Left colon (tissue), 2 donors: ENCODE measurements at regions not wholly inside any gene's neighbourhood (a gene's known extent, or its start where the extent isn't known, plus 50 kb on each side); places are given as distances from the start of the nearest gene placed in this dataset.
A peak's percentile ranks its signal among the peaks of the same experiment; 100 is the strongest.
"Not testable (repeated sequence)": the region's sequence is repeated elsewhere in the genome, so short reads cannot be mapped to it uniquely, and the experiment has no call there.

Experiments
- ATAC-seq: fragments of 200-7000 bp; cut with Tn5 transposase; one replicate; pipeline ENCODE4 v1.9.1; 2020; ENCODE audit warnings: mild to moderate bottlenecking, moderate library complexity
- DNase-seq, 2 donors: peaks; one replicate each; pipeline ENCODE4 v3.0.0-alpha.2; 2020
- intact Hi-C, 2 donors: fragments of 100-400 bp; cut with DNase I in 1 of 2; cut with micrococcal nuclease in 1 of 2; formaldehyde crosslinking; loops; one replicate each; pipeline versions ENCODE4 v1.11.2 to v1.14.0; 2022; cut with DNase I, micrococcal nuclease
- donor health status: DM: no; HTN: no; CAD: no.
- donor health status: DM: yes; HTN: yes; CAD: no.

DNA sequence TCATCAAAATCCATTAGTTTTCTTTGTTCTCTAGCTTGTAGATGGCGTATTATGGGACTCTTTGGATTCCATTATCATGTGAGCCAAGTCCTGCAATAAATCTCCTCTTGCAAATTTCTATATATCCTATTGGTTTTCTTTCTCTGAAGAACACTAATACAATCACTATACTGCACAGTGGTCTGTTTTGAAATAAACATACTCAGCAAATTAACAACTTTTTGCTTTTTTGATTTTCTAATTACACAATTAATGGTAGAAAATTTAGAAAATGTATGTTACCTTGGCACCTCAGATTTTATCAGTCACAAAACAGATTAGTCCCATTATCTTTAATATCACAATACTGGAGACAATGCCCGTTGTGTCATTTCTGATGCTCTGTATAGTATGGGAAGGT, 513.2 kb upstream of the MIS18BP1 start:
- intact Hi-C loops: no loop called here
- DNase-seq (no peak), ATAC-seq (no peak)

GRCh38 chr14:45757655-45758054, 504.7 kb upstream of the MIS18BP1 start:
- intact Hi-C loops: no loop called here
- ATAC-seq (no peak), DNase-seq (no peak)

DNA sequence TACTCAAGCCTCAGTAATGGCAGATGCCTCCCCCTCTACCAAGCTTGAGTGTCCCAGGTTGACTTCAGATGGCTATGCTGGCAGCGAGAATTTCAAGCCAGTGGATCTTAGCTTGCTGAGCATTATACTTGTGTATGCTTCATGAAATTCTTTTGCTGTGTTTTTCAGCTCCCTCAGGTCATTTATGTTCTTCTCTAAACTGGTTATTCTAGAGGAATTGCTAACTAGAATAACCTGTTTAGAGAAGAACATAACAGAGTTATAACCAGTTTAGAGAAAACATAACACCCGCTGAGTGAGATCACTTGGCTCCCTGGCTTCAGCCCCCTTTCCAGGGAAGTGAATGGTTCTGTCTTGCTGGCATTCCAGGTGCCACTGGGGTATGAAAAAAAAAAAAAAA, 503.4 kb upstream of the MIS18BP1 start:
- DNase-seq, ATAC-seq, intact Hi-C loops: not testable (repeated sequence)

GRCh38 chr14:45743884-45744283, 490.9 kb upstream of the MIS18BP1 start:
- DNase-seq: no peak
- intact Hi-C loops: no loop called here
- ATAC-seq: no peak

- no peak for DNase-seq
- ATAC-seq: no peak
- intact Hi-C loops: no loop called here
Observed at GRCh38 chr14:45742187-45742586, 489.2 kb upstream of the MIS18BP1 start.

DNA sequence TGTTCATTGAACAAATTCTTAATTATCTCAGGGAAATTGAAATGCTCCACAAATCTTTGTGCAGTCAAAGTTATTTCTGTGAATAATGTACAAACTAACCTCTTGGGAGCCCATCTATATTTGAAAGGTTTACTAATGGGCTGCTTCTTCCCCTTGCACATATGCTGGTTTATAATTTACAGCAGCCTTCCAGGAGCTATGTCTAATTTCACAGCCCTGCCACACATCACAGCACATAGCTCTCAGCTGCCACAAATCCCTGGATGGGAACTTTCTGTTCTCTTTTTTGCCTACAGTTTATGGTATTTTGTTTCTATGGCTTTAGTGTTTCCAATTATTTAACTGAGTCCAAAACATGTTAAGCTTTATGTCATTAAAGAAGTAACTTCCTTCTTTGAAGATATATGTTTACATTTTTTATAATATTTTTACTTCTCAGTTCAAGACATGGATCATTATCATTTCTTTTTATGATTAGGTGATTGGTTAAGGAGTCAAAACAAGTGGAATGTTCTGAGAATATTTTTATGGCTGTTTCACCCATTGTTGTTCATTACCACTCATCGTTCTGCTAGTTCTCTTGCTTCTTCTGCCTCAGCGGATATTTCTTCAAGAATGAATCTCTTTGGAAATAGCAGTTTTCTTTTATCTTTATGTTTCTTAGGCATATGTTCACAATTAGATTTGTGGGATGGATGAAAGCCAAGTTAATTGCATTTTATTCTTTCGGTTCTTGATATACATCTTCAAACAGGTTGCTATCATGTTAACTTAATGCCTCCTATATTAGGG, 475.6 kb upstream of the MIS18BP1 start:
- intact Hi-C loops: no loop called here
- DNase-seq (no peak), ATAC-seq (no peak)

DNA sequence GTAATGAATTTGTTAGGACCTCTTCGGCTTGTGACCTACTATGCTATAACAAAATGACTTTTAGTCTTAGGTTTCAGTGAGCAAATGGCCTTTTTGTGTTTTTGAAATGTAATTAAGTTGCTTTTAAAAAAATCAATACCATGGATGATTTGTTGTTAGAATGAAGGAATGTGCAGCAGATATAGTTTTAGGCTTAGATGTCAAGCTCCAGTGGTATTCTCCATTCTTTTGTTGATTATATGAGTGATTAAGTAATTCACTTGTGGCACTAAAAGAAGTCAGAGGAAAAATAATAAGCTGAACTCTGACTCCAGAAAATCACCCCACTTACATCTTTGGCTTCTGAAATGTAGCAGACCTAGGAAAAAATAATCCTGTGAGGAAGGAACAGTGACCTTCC, 474.1 kb upstream of the MIS18BP1 start:
- DNase-seq: no peak
- ATAC-seq: no peak
- intact Hi-C loops: no loop called here

- ATAC-seq (no peak), DNase-seq (no peak)
- intact Hi-C loops: no loop called here
Observed at GRCh38 chr14:45721472-45721871, 468.5 kb upstream of the MIS18BP1 start.

- ATAC-seq (no peak), DNase-seq (no peak)
- intact Hi-C loops: no loop called here
Observed at GRCh38 chr14:45716572-45716971, 463.6 kb upstream of the MIS18BP1 start.

- DNase-seq: no peak
- ATAC-seq: no peak
- intact Hi-C loops: no loop called here
Observed at GRCh38 chr14:45715946-45716345, 462.9 kb upstream of the MIS18BP1 start.

DNA sequence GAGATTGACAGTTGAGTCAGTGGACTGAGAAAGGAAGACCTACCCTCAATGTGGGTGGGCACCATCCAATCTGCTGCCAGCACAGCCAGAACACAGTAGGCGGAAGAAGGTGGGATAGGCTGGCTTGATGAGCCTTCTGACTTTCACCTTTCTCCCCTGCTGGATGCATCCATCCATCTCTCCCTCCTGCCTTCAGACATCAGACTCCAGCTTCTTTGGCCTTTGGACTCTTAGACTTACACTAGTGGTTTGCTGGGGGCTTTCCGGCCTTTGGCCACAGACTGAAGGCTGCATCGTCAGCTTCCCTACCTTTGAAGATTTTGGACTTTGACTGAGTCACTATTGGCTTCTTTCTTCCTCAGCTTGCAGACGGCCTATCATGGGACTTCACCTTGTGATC, 456.5 kb upstream of the MIS18BP1 start:
- ATAC-seq: no peak
- intact Hi-C loops: no loop called here
- DNase-seq: no peak

- DNase-seq (no peak), ATAC-seq (no peak)
- intact Hi-C loops: no loop called here
Observed at GRCh38 chr14:45705940-45706534, 453.0 kb upstream of the MIS18BP1 start.

GRCh38 chr14:45699471-45699870, 446.5 kb upstream of the MIS18BP1 start:
- no peak for DNase-seq
- intact Hi-C loops: no loop called here
- no peak for ATAC-seq

DNA sequence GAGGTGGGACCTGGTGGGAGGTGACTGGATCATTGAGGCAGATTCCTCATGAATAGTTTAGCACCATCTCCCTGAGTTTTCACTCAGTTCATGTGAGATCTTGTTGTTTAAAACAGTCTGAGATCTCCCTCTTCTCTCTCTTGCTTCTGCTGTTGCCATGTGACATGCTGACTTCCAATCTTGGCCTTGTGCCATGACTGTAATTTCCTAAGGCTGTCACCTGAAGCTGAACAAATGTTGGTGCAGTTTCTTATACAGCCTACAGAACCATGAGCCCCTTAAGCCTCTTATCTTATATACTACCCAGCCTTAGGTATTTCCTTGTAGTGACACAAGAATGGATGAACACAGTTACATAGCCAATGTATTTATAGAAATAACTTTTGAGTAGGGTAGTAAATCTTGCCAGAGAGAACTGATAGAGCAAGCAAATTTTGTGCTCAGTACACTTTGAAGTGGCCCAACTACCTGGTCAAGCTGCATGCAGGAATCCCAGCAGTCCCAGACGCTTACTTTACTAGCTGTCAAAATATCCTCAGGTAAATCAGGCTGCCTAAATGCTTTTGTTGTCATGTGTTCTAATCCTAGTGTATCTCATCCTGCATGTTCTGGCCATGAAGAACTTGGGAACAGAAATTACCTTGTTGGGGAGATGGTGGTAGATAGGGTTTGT, 445.6 kb upstream of the MIS18BP1 start:
- DNase-seq: peak in 1 of 2 donors; percentile 27
- intact Hi-C loops: no loop called here

GRCh38 chr14:45686771-45687170, 433.8 kb upstream of the MIS18BP1 start:
- DNase-seq (no peak), ATAC-seq (no peak)
- intact Hi-C loops: no loop called here

More for the DNA sequence above, 445.6 kb upstream of the MIS18BP1 start:
- peak; percentile 87 for ATAC-seq

DNA sequence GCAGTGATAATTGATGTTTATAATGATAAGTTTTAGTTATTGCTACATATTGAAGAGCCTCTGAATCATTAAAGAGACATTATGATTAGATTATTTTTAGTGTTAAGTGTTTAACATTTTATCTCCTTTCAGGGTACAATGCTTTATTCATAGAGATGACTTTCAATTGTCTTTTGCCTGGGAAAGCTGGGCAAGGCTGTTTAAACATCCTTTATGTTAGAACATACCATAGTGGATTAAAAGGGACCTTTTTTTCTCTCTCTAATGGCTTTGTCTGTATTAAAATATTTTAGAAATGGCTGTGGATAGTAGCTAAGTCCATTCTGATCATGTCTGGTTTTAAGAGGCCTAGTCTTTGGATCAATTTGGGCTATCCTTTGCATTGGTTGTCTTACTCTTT, 427.5 kb upstream of the MIS18BP1 start:
- DNase-seq: no peak
- no peak for ATAC-seq

DNA sequence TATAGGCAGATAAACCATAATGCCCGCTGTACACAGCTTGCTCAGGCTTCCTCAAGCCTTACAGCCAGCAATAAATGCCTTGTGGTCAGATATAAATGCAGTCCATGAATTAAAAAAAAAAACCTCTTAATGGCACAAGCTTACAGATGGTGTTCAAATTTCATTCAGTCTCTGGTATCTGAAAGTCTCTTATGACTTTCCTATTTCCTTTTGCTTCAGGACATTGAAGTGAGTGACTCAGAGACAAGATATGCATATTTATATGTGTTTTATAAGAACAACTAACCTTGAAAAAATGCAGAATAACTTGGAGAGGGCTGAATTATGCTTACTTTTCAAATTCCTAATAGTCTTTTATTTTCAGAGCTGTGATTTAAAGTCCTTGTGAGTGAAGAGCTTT, 426.9 kb upstream of the MIS18BP1 start:
- DNase-seq: no peak
- intact Hi-C loops: no loop called here
- ATAC-seq: no peak

More for the DNA sequence above, 427.5 kb upstream of the MIS18BP1 start:
- intact Hi-C loops: no loop called here

GRCh38 chr14:45678163-45678562, 425.2 kb upstream of the MIS18BP1 start:
- ATAC-seq (no peak), DNase-seq (no peak)
- intact Hi-C loops: no loop called here

DNA sequence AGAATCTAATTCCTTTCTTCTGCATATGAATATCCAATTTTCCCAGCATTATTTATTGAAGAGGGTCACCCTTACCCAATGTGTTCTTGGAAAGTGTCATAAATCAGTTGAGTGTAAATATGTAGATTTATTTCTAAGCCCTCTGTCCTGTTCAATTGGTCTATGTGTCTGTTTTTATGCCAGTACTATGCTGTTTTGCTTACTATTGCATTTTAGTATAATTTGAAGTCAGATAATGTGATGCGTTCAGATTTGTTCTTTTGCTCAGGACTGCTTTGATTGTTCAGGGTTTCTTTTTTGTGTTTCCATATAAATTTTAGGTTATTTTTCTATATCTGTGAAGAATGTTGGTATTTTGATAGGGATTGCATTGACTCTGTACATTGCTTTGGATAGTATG, 420.4 kb upstream of the MIS18BP1 start:
- ATAC-seq (no peak), DNase-seq (no peak)
- intact Hi-C loops: no loop called here

- intact Hi-C loops: no loop called here
- ATAC-seq (no peak), DNase-seq (peak in 1 of 2 donors; percentile 5)
Observed at GRCh38 chr14:45664668-45665356, 411.8 kb upstream of the MIS18BP1 start.
